Lower leg skin (tissue), 4 donors: ENCODE measurements at regions not wholly inside any gene's neighbourhood (a gene's known extent, or its start where the extent isn't known, plus 50 kb on each side); places are given as distances from the start of the nearest gene placed in this dataset.

Experiments used
- DNase-seq, 2 donors: peaks; one replicate each; pipeline ENCODE4 v3.0.0-alpha.2; 2019; ENCODE audit warnings: low spot score in 2 of 2
- H3K4me3 ChIP-seq: fragments of 200-600 bp; sonication (generic); 2 replicates; pipeline ENCODE4 v1.5.1; 2017; ENCODE audit warnings: mild to moderate bottlenecking, low read depth; ENCODE audit not compliant: poor library complexity, severe bottlenecking
- CTCF ChIP-seq, 3 donors: fragments of 450-650 bp; IDR thresholded peaks; one replicate each; pipeline ENCODE4 v1.5.1; 2016; ENCODE audit warnings: antibody characterized with exemption in 3 of 3, mild to moderate bottlenecking in 3 of 3, moderate library complexity in 2 of 3
- POLR2A ChIP-seq, 2 donors: fragments of 450-650 bp; IDR thresholded peaks; one replicate each; pipeline ENCODE4 v1.6.1; 2016 to 2017; ENCODE audit warnings: antibody characterized with exemption in 2 of 2, mild to moderate bottlenecking in 1 of 2, moderate library complexity in 1 of 2
- WGBS, 2 donors: methylation state at CpG; one replicate each; pipeline ENCODE4 v1.1.5; 2018; 5-methylcytosine and 5-hydroxymethylcytosine counted together
- intact Hi-C: fragments of 100-400 bp; cut with DNase I; formaldehyde crosslinking; loops from one replicate; pipeline ENCODE4 v1.15.0; 2023; ENCODE audit warnings: low total_unique reads

GRCh38 chr18:47507651-47508050 lies 256.2 kb upstream of the SKOR2 start:
- intact Hi-C loops = no loop called here
- 66 to 78% methylated on average over 3 of the region's 3 CpGs for WGBS, 2 donors
- TF ChIP-seq CTCF (IDR thresholded peaks at IDR 0.05) (no peak), POLR2A (IDR thresholded peaks at IDR 0.05) (no peak)
- H3K4me3 ChIP-seq = no peak overlapping the region
- DNase-seq = no peak

- intact Hi-C loops = no loop called here
- H3K4me3 ChIP-seq = no peak overlapping the region
- WGBS, 2 donors = 39 to 56% methylated on average over 7 of the region's 7 CpGs
- DNase-seq = no peak
- no peak for TF ChIP-seq POLR2A (IDR thresholded peaks at IDR 0.05)
Measured at GRCh38 chr18:47506897-47507296, 255.4 kb upstream of the SKOR2 start.

- no peak for TF ChIP-seq POLR2A (IDR thresholded peaks at IDR 0.05)
- TF ChIP-seq CTCF (IDR thresholded peaks at IDR 0.05) = no peak
- 22 to 43% methylated on average over 6 of the region's 6 CpGs for WGBS, 2 donors
- DNase-seq = no peak
- intact Hi-C loops = no loop called here
- H3K4me3 ChIP-seq = no peak overlapping the region
Measured at GRCh38 chr18:47501946-47502345, 250.5 kb upstream of the SKOR2 start.

GRCh38 chr18:47500930-47501329 lies 249.5 kb upstream of the SKOR2 start:
- no peak for TF ChIP-seq POLR2A (IDR thresholded peaks at IDR 0.05)
- no peak for TF ChIP-seq CTCF (IDR thresholded peaks at IDR 0.05)
- DNase-seq = no peak
- WGBS, 2 donors = 37 to 65% methylated on average over 2 of the region's 2 CpGs
- no peak overlapping the region for H3K4me3 ChIP-seq
- intact Hi-C loops = no loop called here

GRCh38 chr18:47492691-47493090 lies 241.2 kb upstream of the SKOR2 start:
- no peak for DNase-seq
- no peak overlapping the region for H3K4me3 ChIP-seq
- intact Hi-C loops = no loop called here
- 66 to 81% methylated on average over 3 of the region's 3 CpGs for whole genome bisulfite sequencing, 2 donors
- TF ChIP-seq POLR2A (IDR thresholded peaks at IDR 0.05) (no peak), CTCF (IDR thresholded peaks at IDR 0.05) (no peak)

- intact Hi-C loops = no loop called here
- DNase-seq = no peak
- TF ChIP-seq CTCF (IDR thresholded peaks at IDR 0.05) = no peak
- TF ChIP-seq POLR2A (IDR thresholded peaks at IDR 0.05) = no peak
- H3K4me3 ChIP-seq = no peak overlapping the region
- WGBS, 2 donors = 34 to 35% methylated on average over 5 of the region's 5 CpGs
Measured at GRCh38 chr18:47490882-47491281, 239.4 kb upstream of the SKOR2 start.
